Common myeloid progenitor, CD34-positive (primary cell): ENCODE measurements at regions not wholly inside any gene's neighbourhood (a gene's known extent, or its start where the extent isn't known, plus 50 kb on each side); places are given as distances from the start of the nearest gene placed in this dataset.
A peak's percentile ranks its signal among the peaks of the same experiment; 100 is the strongest.

Experiments used
- CTCF ChIA-PET: fragments of 350-600 bp; sonication (Branson Sonifier 250); formaldehyde crosslinking; loops from one replicate; lab custom pipeline; 2021; ENCODE audit warnings: antibody characterized with exemption; lab: Charles Lee
- POLR2A ChIA-PET: fragments of 350-600 bp; sonication (Branson Sonifier 250); formaldehyde crosslinking; loops from one replicate; lab custom pipeline; 2021; ENCODE audit warnings: antibody characterized with exemption; lab: Charles Lee
- DNase-seq, 3 donors: peaks; one replicate each; pipeline versions ENCODE4 v3.0.0 to v3.0.0-alpha.2; 2013
- H3K27ac ChIP-seq, 2 experiments: 1 replicate in 1 of 2; 2 replicates in 1 of 2; pipeline ENCODE4 v1.7.0; 2013; ENCODE audit warnings: inconsistent platforms in 2 of 2, low read length in 2 of 2, mild to moderate bottlenecking in 2 of 2, low read depth in 1 of 2, moderate library complexity in 1 of 2; ENCODE audit not compliant: severe bottlenecking in 2 of 2, insufficient read depth in 1 of 2, poor library complexity in 1 of 2
- H3K27me3 ChIP-seq, 5 experiments: replicated peaks in 2 of 5; 1 replicate in 3 of 5; 2 replicates in 2 of 5; pipeline versions ENCODE4 v1.6.1 to v1.7.0; 2013; ENCODE audit warnings: low read length in 4 of 5, mild to moderate bottlenecking in 2 of 5, moderate library complexity in 2 of 5, inconsistent platforms in 1 of 5; ENCODE audit not compliant: insufficient read depth in 5 of 5, control insufficient read depth in 4 of 5
- H3K36me3 ChIP-seq, 4 experiments: 1 replicate in 2 of 4; 2 replicates in 2 of 4; pipeline versions ENCODE4 v1.6.1 to v1.7.0; 2013; ENCODE audit warnings: low read length in 3 of 4, control low read depth in 1 of 4, mild to moderate bottlenecking in 1 of 4; ENCODE audit not compliant: control insufficient read depth in 4 of 4, insufficient read depth in 4 of 4
- H3K4me1 ChIP-seq, 4 experiments: 1 replicate in 3 of 4; 2 replicates in 1 of 4; pipeline versions ENCODE4 v1.6.1 to v1.7.1; 2013; ENCODE audit warnings: low read length in 3 of 4, mild to moderate bottlenecking in 3 of 4, control low read depth in 1 of 4, inconsistent platforms in 1 of 4, moderate library complexity in 1 of 4; ENCODE audit not compliant: control insufficient read depth in 4 of 4, insufficient read depth in 4 of 4; ENCODE audit errors: control extremely low read depth in 1 of 4
- H3K4me3 ChIP-seq, 7 experiments: 1 replicate in 4 of 7; 2 replicates in 3 of 7; pipeline versions ENCODE4 v1.5.1 to v1.7.0; 2013; ENCODE audit warnings: mild to moderate bottlenecking in 7 of 7, low read length in 6 of 7, moderate library complexity in 6 of 7, inconsistent platforms in 2 of 7, low read depth in 2 of 7, control low read depth in 1 of 7; ENCODE audit not compliant: insufficient read depth in 4 of 7, control insufficient read depth in 1 of 7; ENCODE audit errors: extremely low read depth in 1 of 7
- H3K9me3 ChIP-seq, 5 experiments: 1 replicate in 4 of 5; 2 replicates in 1 of 5; pipeline versions ENCODE4 v1.6.1 to v1.7.1; 2013; ENCODE audit warnings: low read length in 4 of 5, mild to moderate bottlenecking in 2 of 5, inconsistent platforms in 1 of 5, low read depth in 1 of 5, moderate library complexity in 1 of 5; ENCODE audit not compliant: control insufficient read depth in 4 of 5, insufficient read depth in 2 of 5; ENCODE audit errors: control extremely low read depth in 1 of 5
- WGBS: methylation state at CpG from one replicate; pipeline ENCODE4 v1.1.5; 2013; ENCODE audit not compliant: insufficient coverage; 5-methylcytosine and 5-hydroxymethylcytosine counted together

DNA sequence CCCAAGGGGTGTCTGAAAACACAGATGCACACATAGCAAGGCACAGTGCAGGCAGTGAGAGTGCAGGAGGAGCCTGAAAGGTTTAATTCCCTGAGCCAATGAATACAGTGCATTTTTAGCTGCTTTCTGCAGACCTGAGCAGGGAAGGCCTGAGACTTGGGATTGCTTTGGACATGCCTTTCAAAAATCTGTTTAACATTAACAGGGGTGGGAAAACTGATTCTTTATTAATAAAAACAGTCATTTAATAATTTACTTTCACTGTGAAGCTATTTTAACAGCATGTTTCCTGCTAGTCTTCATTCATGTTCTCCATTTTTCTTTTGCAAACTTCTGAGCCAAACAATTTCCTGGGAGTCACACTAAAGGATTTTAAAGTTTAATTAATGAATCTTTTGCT lies 488.1 kb downstream of the SMARCA1 start:
- no peak for DNase-seq
- Histone ChIP-seq H3K4me3 (no peak overlapping the region), H3K4me1 (no peaks in the 10 kb centered on the region), H3K27me3 (peaks cover 0 to 3% (median 0%) of the 10 kb centered on the region in 5 experiments), H3K9me3 (no peaks in the 10 kb centered on the region), H3K27ac (no peak overlapping the region), H3K36me3 (no peaks in the 10 kb centered on the region)
- ChIA-PET POLR2A (no interaction called here), CTCF (no interaction called here)

DNA sequence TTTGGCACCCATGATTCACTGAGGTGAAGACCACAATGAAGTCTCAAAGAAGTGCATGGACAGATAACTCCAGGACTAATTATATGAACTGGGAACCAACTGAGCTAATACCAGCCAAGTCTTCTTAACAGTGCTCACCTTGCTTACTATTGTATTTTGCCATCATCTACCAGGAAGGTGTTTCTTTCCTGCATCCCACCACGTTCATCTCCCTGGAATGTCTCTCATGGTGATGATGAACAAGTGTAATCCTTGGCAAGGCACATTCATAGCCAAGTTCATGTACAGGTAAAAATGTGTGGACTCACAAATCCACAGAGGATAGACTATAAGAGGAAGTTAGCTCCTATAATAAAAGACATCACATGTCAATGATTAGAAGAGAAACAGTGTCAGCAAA lies 489.1 kb downstream of the SMARCA1 start:
- WGBS = no CpG with 5 or more reads among the region's 1 CpG
- CTCF ChIA-PET = no interaction called here
- no peak for DNase-seq
- H3K4me3 ChIP-seq = no peak overlapping the region
- POLR2A ChIA-PET = no interaction called here
- peaks cover 0 to 3% (median 0%) of the 10 kb centered on the region in 5 experiments for H3K27me3 ChIP-seq
- no peak overlapping the region for H3K27ac ChIP-seq
- no peaks in the 10 kb centered on the region for H3K4me1 ChIP-seq
- no peaks in the 10 kb centered on the region for H3K36me3 ChIP-seq
- H3K9me3 ChIP-seq = no peaks in the 10 kb centered on the region

DNA sequence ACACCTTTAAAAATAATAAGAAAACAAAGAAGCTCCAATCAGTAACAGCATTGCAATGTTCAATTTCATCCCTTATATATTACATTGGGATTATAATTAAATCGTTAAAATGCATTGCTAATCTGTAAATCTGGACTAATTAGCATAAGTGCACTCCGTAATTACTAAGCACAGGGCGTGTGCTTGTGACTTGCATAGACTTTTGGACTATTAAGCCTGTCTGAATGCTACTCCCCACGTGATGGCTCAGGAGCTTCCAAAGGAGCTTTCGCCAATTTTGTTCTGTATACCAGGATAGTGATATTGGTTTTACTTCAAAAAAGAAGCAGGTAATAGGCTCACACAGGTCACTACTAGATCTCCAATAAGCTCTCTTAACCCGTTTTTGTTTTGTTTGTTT lies 497.1 kb downstream of the SMARCA1 start:
- Histone ChIP-seq H3K9me3 (no peaks in the 10 kb centered on the region), H3K36me3 (no peaks in the 10 kb centered on the region), H3K4me1 (no peaks in the 10 kb centered on the region), H3K27ac (no peak overlapping the region), H3K27me3 (peaks cover 0 to 3% (median 0%) of the 10 kb centered on the region in 5 experiments), H3K4me3 (no peak overlapping the region)
- POLR2A ChIA-PET = no interaction called here
- DNase-seq = no peak
- CTCF ChIA-PET = no interaction called here
- WGBS = 73% methylated on average over 2 of the region's 6 CpGs

DNA sequence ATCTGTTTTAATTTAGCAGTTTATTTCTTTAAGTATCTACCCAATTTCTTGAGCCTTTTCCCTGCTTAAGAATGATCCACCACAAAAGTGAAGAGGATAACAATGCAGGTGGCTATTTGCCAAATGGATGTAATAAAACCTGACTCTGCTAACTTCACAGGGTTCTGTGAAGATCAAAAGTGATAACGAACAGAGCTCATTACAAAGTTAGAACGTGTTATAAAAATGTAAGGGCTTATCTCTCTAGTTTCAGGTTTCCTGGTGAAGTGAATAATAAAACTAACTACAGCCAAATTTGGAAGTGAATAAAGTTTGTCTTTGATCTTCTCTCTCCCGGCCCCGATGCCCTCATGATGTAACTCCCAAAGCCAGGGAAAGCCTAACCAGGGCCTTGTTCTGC lies 497.9 kb downstream of the SMARCA1 start:
- ChIA-PET POLR2A (no interaction called here), CTCF (no interaction called here)
- DNase-seq = peak; percentile 18 to 52 (median 22)
- H3K36me3 ChIP-seq = no peaks in the 10 kb centered on the region
- WGBS = 10% methylated on average over 4 of the region's 4 CpGs
- H3K9me3 ChIP-seq = no peaks in the 10 kb centered on the region
- no peak overlapping the region for H3K4me3 ChIP-seq
- H3K27ac ChIP-seq = no peak overlapping the region
- H3K27me3 ChIP-seq = peaks cover 0 to 3% (median 0%) of the 10 kb centered on the region in 5 experiments
- H3K4me1 ChIP-seq = no peaks in the 10 kb centered on the region

DNA sequence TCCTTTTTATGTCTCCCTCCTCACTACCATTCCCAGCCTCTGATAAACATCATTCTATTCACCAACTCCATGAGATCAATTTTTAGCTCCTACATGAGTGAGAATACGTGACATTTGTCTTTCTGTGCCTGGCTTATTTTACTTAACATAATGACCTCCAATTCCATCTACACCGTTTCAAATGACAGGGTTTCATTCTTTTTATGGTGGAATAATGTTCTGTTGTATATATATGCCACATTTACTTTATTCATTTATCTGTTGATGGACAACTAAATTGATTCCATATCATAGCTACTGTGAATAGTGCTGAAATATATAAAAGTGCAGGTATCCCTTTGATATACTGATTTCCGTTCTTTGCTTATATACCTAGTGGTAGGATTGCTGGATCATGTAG lies 503.9 kb downstream of the SMARCA1 start:
- H3K9me3 ChIP-seq = no peaks in the 10 kb centered on the region
- no peak overlapping the region for H3K4me3 ChIP-seq
- no peaks in the 10 kb centered on the region for H3K27me3 ChIP-seq
- ChIA-PET CTCF (no interaction called here), POLR2A (no interaction called here)
- DNase-seq = no peak
- H3K36me3 ChIP-seq = no peaks in the 10 kb centered on the region
- no peaks in the 10 kb centered on the region for H3K4me1 ChIP-seq
- no CpG with 5 or more reads among the region's 3 CpGs for WGBS
- no peak overlapping the region for H3K27ac ChIP-seq

DNA sequence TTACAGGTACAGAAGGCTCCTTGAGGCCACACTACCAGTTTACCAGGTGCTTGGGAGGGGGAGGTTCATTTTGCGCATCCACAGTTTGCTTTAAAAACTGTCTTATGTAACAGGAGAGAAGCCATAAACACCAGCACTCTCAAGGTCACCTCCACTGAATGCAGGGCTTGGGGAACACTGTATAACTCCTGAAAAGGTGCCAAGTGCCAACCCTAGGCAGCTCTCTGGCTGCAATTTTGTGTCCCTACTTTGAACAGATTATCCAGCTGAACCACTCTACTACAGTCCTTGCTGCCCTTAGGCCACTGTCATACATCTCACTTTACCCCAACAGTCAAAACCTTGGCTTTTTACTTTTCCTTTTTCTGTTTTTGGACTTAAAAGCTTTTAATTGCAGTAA lies 507.9 kb downstream of the SMARCA1 start:
- Histone ChIP-seq H3K9me3 (no peaks in the 10 kb centered on the region), H3K27ac (no peak overlapping the region), H3K4me3 (no peak overlapping the region), H3K4me1 (no peaks in the 10 kb centered on the region), H3K27me3 (no peaks in the 10 kb centered on the region), H3K36me3 (no peaks in the 10 kb centered on the region)
- POLR2A ChIA-PET = no interaction called here
- DNase-seq = no peak
- CTCF ChIA-PET = no interaction called here
- 100% methylated on average over 1 of the region's 1 CpG for WGBS

DNA sequence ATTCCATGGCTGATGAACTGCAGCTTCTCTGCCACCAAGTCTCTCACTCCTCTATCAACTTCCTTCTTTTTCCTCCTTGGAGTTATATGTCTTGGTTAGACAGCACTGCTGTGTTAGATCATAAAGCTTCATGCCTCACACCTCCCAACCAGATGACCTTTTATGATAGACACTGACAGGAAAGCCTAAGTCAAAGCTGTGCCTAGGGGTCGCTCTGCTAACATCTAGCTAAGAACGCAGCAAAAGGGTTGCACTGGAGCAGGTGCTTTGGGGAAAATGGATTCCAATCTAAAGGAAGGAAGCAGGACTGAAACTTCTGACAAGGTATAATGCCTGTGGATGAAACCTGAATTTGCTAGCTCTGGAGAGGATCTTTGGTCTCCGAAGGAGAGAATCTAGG lies 509.7 kb downstream of the SMARCA1 start:
- ChIA-PET POLR2A (no interaction called here), CTCF (no interaction called here)
- WGBS = 57% methylated on average over 2 of the region's 3 CpGs
- no peaks in the 10 kb centered on the region for H3K4me1 ChIP-seq
- H3K27me3 ChIP-seq = no peaks in the 10 kb centered on the region
- no peak overlapping the region for H3K4me3 ChIP-seq
- DNase-seq = no peak
- H3K36me3 ChIP-seq = no peaks in the 10 kb centered on the region
- no peaks in the 10 kb centered on the region for H3K9me3 ChIP-seq
- H3K27ac ChIP-seq = no peak overlapping the region
